ENCODE measurements at regions not wholly inside any gene's neighbourhood (a gene's known extent, or its start where the extent isn't known, plus 50 kb on each side); places are given as distances from the start of the nearest gene placed in this dataset.

GRCh38 chr5:120159155-120159554 lies 304.9 kb upstream of the PRR16 start:
- TF ChIP-seq CTCF (conservative IDR thresholded peaks at IDR 0.05; ENCODE audit: low read depth, low read length): no peak
- TF ChIP-seq EZH2 (IDR thresholded peaks at IDR 0.05; ENCODE audit: borderline replicate concordance, low read depth, low read length, poor library complexity, severe bottlenecking): no peak
